Keratinocyte (primary cell): ENCODE measurements at regions not wholly inside any gene's neighbourhood (a gene's known extent, or its start where the extent isn't known, plus 50 kb on each side); places are given as distances from the start of the nearest gene placed in this dataset.

ENCODE experiments used
- DNase-seq: peaks from one replicate; pipeline ENCODE4 v3.0.0-alpha.2; 2011; ENCODE audit warnings: low read depth, missing footprints, low spot score
- FAIRE-seq: peaks from 2 replicates; lab custom pipeline; 2011; peaks lifted over from hg19 to GRCh38; lab: Jason Lieb, UNC
- H2AFZ ChIP-seq: 2 replicates; pipeline ENCODE4 v1.6.0; 2012; ENCODE audit warnings: low read length, control low read depth, inconsistent platforms; ENCODE audit not compliant: control insufficient read depth
- H3K27ac ChIP-seq: 2 replicates; pipeline ENCODE4 v1.5.1; 2011; ENCODE audit warnings: low read length; ENCODE audit not compliant: control insufficient read depth, insufficient read depth
- H3K27me3 ChIP-seq: 3 replicates; pipeline ENCODE4 v1.6.0; 2011; ENCODE audit warnings: low read length; ENCODE audit not compliant: control insufficient read depth, insufficient read depth; ENCODE audit errors: extremely low read depth
- H3K36me3 ChIP-seq, 2 experiments: 2 replicates in 1 of 2; 3 replicates in 1 of 2; pipeline ENCODE4 v1.5.1; 2011; ENCODE audit warnings: low read length in 2 of 2, mild to moderate bottlenecking in 1 of 2; ENCODE audit not compliant: control insufficient read depth in 2 of 2, insufficient read depth in 2 of 2; ENCODE audit errors: extremely low read depth in 1 of 2
- H3K4me1 ChIP-seq: 3 replicates; pipeline ENCODE4 v1.5.1; 2011; ENCODE audit warnings: low read length; ENCODE audit not compliant: control insufficient read depth, insufficient read depth; ENCODE audit errors: extremely low read depth
- H3K4me2 ChIP-seq: 3 replicates; pipeline ENCODE4 v1.6.0; 2011; ENCODE audit warnings: low read depth, low read length; ENCODE audit not compliant: control insufficient read depth, insufficient read depth; ENCODE audit errors: extremely low read depth
- H3K4me3 ChIP-seq, 3 experiments: fragments of 200-600 bp in 1 of 3; sonication (generic) in 1 of 3; 2 replicates in 2 of 3; 3 replicates in 1 of 3; pipeline ENCODE4 v1.5.1; 2011 to 2016; ENCODE audit warnings: low read length in 3 of 3, mild to moderate bottlenecking in 3 of 3, control low read depth in 2 of 3, inconsistent platforms in 1 of 3, low read depth in 1 of 3, mixed read lengths in 1 of 3, mixed run types in 1 of 3, moderate library complexity in 1 of 3; ENCODE audit not compliant: control insufficient read depth in 2 of 3, insufficient read depth in 2 of 3; ENCODE audit errors: extremely low read depth in 1 of 3
- H3K79me2 ChIP-seq: 2 replicates; pipeline ENCODE4 v1.6.0; 2012; ENCODE audit warnings: low read length; ENCODE audit not compliant: control insufficient read depth, insufficient read depth
- H3K9ac ChIP-seq: 3 replicates; pipeline ENCODE4 v1.6.0; 2011; ENCODE audit warnings: low read length; ENCODE audit not compliant: control insufficient read depth, insufficient read depth; ENCODE audit errors: extremely low read depth
- H3K9me1 ChIP-seq: 3 replicates; pipeline ENCODE4 v1.6.0; 2011; ENCODE audit warnings: low read length; ENCODE audit not compliant: control insufficient read depth, insufficient read depth; ENCODE audit errors: extremely low read depth
- H3K9me3 ChIP-seq: 2 replicates; pipeline ENCODE4 v1.5.1; 2012; ENCODE audit warnings: low read depth, low read length; ENCODE audit not compliant: control insufficient read depth
- H4K20me1 ChIP-seq: 3 replicates; pipeline ENCODE4 v1.6.0; 2011; ENCODE audit warnings: low read length; ENCODE audit not compliant: control insufficient read depth, insufficient read depth; ENCODE audit errors: extremely low read depth
- EZH2 ChIP-seq: IDR thresholded peaks from one replicate; pipeline ENCODE4 v1.6.1; 2012; ENCODE audit warnings: inconsistent platforms, mild to moderate bottlenecking, low read length, moderate library complexity
- dilution Hi-C: fragments of 300-500 bp; cut with MboI; formaldehyde crosslinking; loops from one replicate; pipeline ENCODE4 v1.7.0; 2020; ENCODE audit warnings: low sequenced_read_pairs; ENCODE audit not compliant: extremely low pct_ligation_motif_present
- TF ChIP-seq, protein P1 (sequence below), 3 experiments: IDR thresholded peaks in 1 of 3; conservative IDR thresholded peaks in 1 of 3; optimal IDR thresholded peaks in 1 of 3; 2 replicates in 2 of 3; 3 replicates in 1 of 3; pipeline versions ENCODE3 to v1.5.1; 2011; ENCODE audit warnings: low read length in 3 of 3, mild to moderate bottlenecking in 3 of 3, moderate library complexity in 2 of 3, control low read depth in 1 of 3, inconsistent platforms in 1 of 3; ENCODE audit not compliant: insufficient read depth in 2 of 3; ENCODE audit errors: extremely low read depth in 1 of 3

DNA sequence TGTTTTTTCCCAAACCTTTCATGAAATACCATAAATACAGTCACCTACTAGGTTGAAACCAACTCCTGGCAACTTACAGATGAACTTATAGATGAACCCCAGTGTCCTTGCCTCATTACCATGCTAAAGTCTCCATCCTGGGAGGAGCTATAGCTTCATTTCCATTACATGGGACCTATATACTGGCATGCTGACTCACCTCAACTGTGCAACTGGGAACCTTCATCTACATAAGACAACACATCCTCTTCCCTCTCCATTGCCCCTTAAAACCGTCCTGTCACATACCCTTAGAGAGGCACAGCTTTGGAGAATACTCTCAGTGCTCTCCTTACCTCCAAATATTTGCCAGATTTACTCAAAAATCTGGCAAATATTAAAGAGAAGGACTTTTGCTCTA is 638.3 kb downstream of the HTR1A start:
- H2AFZ ChIP-seq: no peak overlapping the region
- TF ChIP-seq, protein P1, sequence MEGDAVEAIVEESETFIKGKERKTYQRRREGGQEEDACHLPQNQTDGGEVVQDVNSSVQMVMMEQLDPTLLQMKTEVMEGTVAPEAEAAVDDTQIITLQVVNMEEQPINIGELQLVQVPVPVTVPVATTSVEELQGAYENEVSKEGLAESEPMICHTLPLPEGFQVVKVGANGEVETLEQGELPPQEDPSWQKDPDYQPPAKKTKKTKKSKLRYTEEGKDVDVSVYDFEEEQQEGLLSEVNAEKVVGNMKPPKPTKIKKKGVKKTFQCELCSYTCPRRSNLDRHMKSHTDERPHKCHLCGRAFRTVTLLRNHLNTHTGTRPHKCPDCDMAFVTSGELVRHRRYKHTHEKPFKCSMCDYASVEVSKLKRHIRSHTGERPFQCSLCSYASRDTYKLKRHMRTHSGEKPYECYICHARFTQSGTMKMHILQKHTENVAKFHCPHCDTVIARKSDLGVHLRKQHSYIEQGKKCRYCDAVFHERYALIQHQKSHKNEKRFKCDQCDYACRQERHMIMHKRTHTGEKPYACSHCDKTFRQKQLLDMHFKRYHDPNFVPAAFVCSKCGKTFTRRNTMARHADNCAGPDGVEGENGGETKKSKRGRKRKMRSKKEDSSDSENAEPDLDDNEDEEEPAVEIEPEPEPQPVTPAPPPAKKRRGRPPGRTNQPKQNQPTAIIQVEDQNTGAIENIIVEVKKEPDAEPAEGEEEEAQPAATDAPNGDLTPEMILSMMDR (optimal IDR thresholded peaks at IDR 0.05 in 1 of 3, IDR thresholded peaks at IDR 0.05 in 1 of 3, conservative IDR thresholded peaks at IDR 0.05 in 1 of 3; ENCODE audit: extremely low read depth in 1 of 3, insufficient read depth in 2 of 3, low read length in 3 of 3): no peak
- TF ChIP-seq EZH2: no peak
- no peaks in the 10 kb centered on the region for H3K79me2 ChIP-seq
- H3K36me3 ChIP-seq: no peaks in the 10 kb centered on the region
- no peak overlapping the region for H3K9ac ChIP-seq
- dilution Hi-C loops: no loop called here
- H3K27me3 ChIP-seq: no peaks in the 10 kb centered on the region
- no peak for FAIRE-seq
- no peak overlapping the region for H3K4me3 ChIP-seq
- H3K9me3 ChIP-seq: no peaks in the 10 kb centered on the region
- H3K4me1 ChIP-seq: no peaks in the 10 kb centered on the region
- no peak overlapping the region for H3K27ac ChIP-seq
- DNase-seq: no peak
- H3K9me1 ChIP-seq: no peaks in the 10 kb centered on the region
- no peak overlapping the region for H3K4me2 ChIP-seq
- no peaks in the 10 kb centered on the region for H4K20me1 ChIP-seq

- DNase-seq (no peak), FAIRE-seq (no peak)
- Histone ChIP-seq H3K27ac (no peak overlapping the region), H3K4me3 (no peak overlapping the region), H3K9me1 (no peaks in the 10 kb centered on the region), H2AFZ (no peak overlapping the region), H3K9ac (no peak overlapping the region), H4K20me1 (no peaks in the 10 kb centered on the region), H3K4me1 (no peaks in the 10 kb centered on the region), H3K27me3 (no peaks in the 10 kb centered on the region), H3K36me3 (no peaks in the 10 kb centered on the region), H3K79me2 (no peaks in the 10 kb centered on the region), H3K4me2 (no peak overlapping the region), H3K9me3 (no peaks in the 10 kb centered on the region)
- dilution Hi-C loops: no loop called here
- TF ChIP-seq, protein P1 (optimal IDR thresholded peaks at IDR 0.05 in 1 of 3, IDR thresholded peaks at IDR 0.05 in 1 of 3, conservative IDR thresholded peaks at IDR 0.05 in 1 of 3; ENCODE audit: extremely low read depth in 1 of 3, insufficient read depth in 2 of 3, low read length in 3 of 3): no peak
- TF ChIP-seq EZH2: no peak
Measured at GRCh38 chr5:63314551-63314950, 647.7 kb downstream of the HTR1A start.
